H54 (cell line): ENCODE measurements at regions not wholly inside any gene's neighbourhood (a gene's known extent, or its start where the extent isn't known, plus 50 kb on each side); places are given as distances from the start of the nearest gene placed in this dataset.

Experiments used
- DNase-seq: peaks from one replicate; pipeline ENCODE4 v3.0.0; 2011; ENCODE audit warnings: low spot score, mixed read lengths; ENCODE audit not compliant: insufficient read length
- FAIRE-seq: peaks from 3 replicates; lab custom pipeline; 2011; peaks lifted over from hg19 to GRCh38; lab: Jason Lieb, UNC
- POLR2A ChIP-seq: IDR thresholded peaks from 2 replicates; pipeline ENCODE4 v1.6.1; 2011; ENCODE audit warnings: low read depth, mild to moderate bottlenecking, low read length

DNA sequence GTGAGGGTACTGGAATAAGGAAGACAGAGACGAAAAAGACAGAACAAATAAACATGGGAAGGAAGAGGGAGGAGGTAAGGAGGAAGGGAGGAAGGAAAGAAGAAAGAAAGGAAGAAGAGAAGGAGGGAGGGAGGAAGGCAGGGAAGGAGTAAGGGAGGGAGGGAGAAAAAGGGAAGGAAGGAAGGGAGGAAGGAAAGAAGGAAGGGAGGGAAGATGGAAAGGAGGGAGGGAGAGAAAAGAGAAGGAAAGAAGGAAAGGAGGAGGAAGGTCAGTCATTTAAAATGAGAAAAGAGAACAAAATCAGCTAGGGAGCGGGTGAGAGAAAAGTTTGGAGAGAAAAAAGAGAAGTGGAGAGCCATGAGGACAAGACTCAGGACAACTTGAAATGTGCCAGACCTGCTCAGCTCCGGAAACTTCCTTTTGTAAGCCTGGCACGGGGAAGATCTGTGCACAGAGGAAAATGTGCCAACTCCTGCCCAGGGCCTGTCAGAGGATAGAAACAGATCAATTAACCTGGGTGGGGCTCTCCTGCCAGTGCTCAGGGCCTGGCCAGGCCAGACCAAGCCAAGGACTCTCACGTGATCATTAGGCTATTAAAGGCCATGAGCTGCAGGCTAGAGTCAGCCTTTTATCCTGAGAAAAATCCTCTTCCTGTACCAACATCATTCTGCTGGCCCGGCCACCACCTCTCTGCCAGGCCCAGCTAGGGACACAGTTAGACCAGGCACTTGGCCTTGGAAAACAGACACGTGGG is 50.1 kb upstream of the BCL6 start:
- no peak for TF ChIP-seq POLR2A
- DNase-seq (no peak), FAIRE-seq (no peak)

DNA sequence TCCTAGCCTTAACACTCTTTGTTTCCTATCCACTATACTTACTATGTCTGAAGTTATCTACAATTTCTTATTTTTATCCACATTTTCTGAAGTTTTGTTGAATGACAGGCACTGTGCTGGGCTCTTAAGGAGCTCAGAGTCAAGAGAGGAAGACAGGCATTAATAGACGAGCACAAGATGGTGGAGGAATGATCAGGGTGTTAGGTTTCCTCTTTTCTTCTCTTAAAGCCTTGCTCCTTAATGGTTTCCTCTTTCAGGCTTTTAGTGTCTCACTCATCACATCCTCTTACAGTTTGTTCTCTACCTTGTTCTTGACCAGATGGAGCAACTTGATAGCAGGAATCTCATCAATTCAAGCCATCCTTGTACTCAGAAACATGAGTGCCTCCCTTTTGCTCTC is 52.9 kb upstream of the BCL6 start:
- DNase-seq (no peak), FAIRE-seq (no peak)
- no peak for TF ChIP-seq POLR2A

DNA sequence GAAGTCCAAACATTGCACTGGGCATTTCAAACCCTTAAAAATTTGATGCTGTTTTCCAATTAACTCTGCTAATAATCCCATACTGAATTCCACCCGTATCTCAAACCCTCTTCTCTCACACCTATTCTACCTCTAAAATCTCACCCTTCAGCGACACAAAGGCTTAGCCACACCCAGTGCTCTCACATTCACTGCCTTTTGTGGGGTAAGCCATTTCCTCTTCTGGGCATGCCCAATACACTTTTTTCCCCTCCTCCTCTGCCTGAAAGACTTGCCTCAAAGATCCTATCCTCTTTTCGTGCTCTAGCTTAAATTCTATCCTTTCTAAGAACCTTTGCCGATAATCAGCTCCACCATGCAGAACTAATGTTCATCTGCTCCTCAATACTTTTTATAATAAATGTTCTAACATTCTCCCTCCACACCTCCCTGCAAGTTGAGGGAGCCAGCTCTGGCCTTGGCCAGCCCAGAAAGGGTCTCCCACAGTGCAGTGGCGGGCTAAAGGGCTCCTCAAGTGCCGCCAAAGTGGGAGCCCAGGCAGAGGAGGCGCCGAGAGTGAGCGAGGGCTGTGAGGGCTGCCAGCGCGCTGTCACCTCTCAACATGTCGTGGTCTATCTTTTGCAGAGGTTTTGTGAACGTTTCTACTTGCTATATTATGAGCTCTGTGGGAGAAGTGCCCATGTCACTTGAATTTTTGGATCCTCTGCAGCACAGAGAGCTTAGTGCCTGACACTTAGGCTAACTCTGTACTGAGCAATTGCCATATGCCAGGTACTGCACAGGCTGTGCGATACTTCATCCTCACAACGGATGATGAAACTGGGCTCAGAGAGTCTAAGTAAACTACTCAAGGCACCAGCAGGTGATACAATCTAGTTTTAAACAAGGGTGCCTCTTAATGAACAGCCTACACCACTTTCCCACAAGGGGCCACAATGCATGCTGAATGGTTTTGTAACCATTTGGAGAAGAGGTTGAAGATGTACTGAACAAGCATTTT is 53.6 kb upstream of the BCL6 start:
- TF ChIP-seq POLR2A = no peak
- FAIRE-seq = no peak

GRCh38 chr3:187799942-187800641 is 54.8 kb upstream of the BCL6 start:
- FAIRE-seq (no peak), DNase-seq (no peak)
- TF ChIP-seq POLR2A = no peak

More for the DNA sequence above, 53.6 kb upstream of the BCL6 start:
- no peak for DNase-seq

- no peak for FAIRE-seq
- no peak for DNase-seq
- no peak for TF ChIP-seq POLR2A
These were observed 55.9 kb upstream of the BCL6 start for GRCh38 chr3:187801152-187801551.

GRCh38 chr3:187802203-187802927 is 57.1 kb upstream of the BCL6 start:
- FAIRE-seq (no peak), DNase-seq (no peak)
- TF ChIP-seq POLR2A = no peak

DNA sequence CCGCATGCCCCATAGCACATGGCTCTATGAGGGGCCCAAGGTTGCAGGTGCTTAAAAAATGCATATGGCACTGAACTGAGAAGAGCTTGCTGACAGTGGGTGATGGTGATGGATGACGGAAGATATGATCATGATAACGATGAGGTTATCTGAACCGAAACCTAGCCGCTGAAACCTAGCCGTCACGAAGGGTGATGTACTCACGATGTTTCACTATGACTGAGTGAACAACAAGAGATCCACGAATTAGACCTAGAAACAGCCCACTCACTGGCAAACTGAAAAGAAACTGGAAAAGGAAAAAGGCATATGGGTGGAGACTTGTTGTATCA is 57.6 kb upstream of the BCL6 start:
- no peak for FAIRE-seq
- no peak for DNase-seq

DNA sequence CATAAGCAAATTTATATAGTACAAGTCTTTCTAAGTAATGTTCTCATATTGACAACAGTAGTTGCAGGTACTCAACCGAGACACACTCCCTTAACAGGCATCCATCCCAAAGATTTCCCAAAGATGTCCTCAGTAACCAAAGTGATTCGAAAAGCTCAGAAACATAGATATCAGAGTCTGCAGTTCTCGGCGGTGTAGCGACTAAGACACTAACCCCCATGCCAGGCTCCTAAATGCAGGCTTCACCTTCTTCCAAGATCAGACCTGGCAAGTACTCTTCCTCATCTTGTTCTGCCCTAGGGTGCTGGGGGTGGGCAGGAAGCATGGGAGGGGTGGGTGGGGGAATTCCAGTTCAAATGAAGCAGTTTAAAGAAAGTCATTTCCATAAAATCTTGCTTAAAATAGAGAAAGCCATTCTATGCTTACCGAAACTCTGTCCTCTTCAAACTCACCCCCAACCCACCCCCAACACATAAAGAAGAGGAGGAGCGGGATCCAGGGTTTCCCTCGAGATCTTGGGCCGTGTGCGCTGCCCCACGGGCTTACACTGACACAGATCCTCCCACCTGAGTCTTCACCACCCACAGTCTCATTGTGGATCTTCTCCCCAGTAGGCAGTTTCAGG is 59.0 kb upstream of the BCL6 start:
- no peak for FAIRE-seq
- no peak for DNase-seq
- no peak for TF ChIP-seq POLR2A

More for the DNA sequence above, 57.6 kb upstream of the BCL6 start:
- TF ChIP-seq POLR2A = no peak

- TF ChIP-seq POLR2A = no peak
- no peak for DNase-seq
- no peak for FAIRE-seq
These were observed 59.5 kb upstream of the BCL6 start for GRCh38 chr3:187804745-187805121.

DNA sequence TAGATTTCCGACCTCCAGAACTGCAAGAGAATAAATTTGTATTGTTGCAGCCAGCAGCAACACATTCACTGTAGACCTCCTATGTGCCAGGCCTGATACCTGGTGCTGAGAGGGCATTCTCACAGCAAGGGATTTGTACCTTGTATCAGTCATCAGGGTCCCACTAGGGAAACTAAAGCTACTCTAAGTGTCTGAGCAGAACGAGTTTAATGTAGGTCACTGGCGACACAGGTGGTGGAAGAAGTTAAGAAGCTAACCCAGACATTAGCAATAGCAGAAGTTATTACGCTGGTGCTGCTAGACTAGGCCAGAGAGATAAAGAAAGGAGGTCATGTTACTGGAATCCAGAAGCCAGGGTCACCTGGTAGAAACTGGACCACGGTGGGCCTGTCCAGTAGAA is 60.5 kb upstream of the BCL6 start:
- no peak for FAIRE-seq
- DNase-seq = no peak
- no peak for TF ChIP-seq POLR2A

- no peak for TF ChIP-seq POLR2A
These were observed 62.0 kb upstream of the BCL6 start for GRCh38 chr3:187807086-187807862.

DNA sequence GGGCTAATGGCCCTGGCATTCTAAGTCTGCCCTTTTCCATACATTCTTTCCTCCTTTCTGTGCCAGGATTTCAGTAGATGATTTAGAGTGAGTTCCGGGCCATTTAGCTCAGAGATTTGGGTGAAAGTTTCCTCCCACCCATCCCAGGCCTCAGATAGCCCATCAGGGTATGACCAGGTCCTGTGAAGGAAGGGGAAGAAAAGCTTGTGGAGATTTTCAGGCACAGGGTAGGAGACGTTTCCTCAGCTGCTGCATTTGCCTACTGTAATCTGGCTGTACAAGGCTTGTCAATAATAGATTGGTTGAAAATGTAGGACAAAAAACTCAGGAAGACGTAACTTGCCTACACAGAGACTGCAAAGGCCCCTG is 63.2 kb upstream of the BCL6 start:
- FAIRE-seq = no peak
- no peak for DNase-seq
- no peak for TF ChIP-seq POLR2A

More at GRCh38 chr3:187807086-187807862, 62.0 kb upstream of the BCL6 start:
- DNase-seq (peak; percentile 49), FAIRE-seq (peak; percentile 33)
